CD4-positive, alpha-beta T cell (primary cell): ENCODE measurements at regions not wholly inside any gene's neighbourhood (a gene's known extent, or its start where the extent isn't known, plus 50 kb on each side); places are given as distances from the start of the nearest gene placed in this dataset.

ENCODE experiments used
- ATAC-seq: fragments of 200-7000 bp; cut with Tn5 transposase; one replicate; pipeline ENCODE4 v1.10.0; 2022; ENCODE audit warnings: mild to moderate bottlenecking; ENCODE audit not compliant: poor library complexity
- CTCF ChIA-PET: fragments of 350-600 bp; sonication (Branson Sonifier 250); formaldehyde crosslinking; loops from one replicate; lab custom pipeline; 2021; ENCODE audit warnings: antibody characterized with exemption, inconsistent platforms; lab: Charles Lee
- POLR2A ChIA-PET: fragments of 350-600 bp; sonication (Branson Sonifier 250); formaldehyde crosslinking; loops from one replicate; lab custom pipeline; 2021; ENCODE audit warnings: antibody characterized with exemption, inconsistent platforms; lab: Charles Lee
- DNase-seq, 14 experiments: peaks; one replicate each; pipeline ENCODE4 v3.0.0-alpha.2; 2013 to 2020; ENCODE audit warnings: mixed read lengths in 2 of 14
- H3K27ac ChIP-seq, 2 donors: one replicate each; pipeline versions ENCODE4 v1.5.1 to v1.7.0; 2013; ENCODE audit warnings: low read length in 2 of 2, low read depth in 1 of 2, mild to moderate bottlenecking in 1 of 2
- H3K27me3 ChIP-seq, 2 experiments: 1 replicate in 1 of 2; 2 replicates in 1 of 2; pipeline versions ENCODE4 v1.6.1 to v1.7.0; 2013; ENCODE audit warnings: low read length in 2 of 2, control low read depth in 1 of 2, mild to moderate bottlenecking in 1 of 2, moderate library complexity in 1 of 2; ENCODE audit not compliant: insufficient read depth in 2 of 2, control insufficient read depth in 1 of 2
- H3K36me3 ChIP-seq: one replicate; pipeline ENCODE4 v1.6.1; 2013; ENCODE audit warnings: low read length, control low read depth; ENCODE audit not compliant: insufficient read depth
- H3K4me1 ChIP-seq: one replicate; pipeline ENCODE4 v1.6.1; 2013; ENCODE audit warnings: low read length, control low read depth; ENCODE audit not compliant: insufficient read depth
- H3K4me3 ChIP-seq: one replicate; pipeline ENCODE4 v1.5.1; 2013; ENCODE audit warnings: mild to moderate bottlenecking, low read length, moderate library complexity
- H3K9me3 ChIP-seq, 2 experiments: 1 replicate in 1 of 2; 2 replicates in 1 of 2; pipeline versions ENCODE4 v1.6.1 to v1.7.0; 2013; ENCODE audit warnings: low read length in 2 of 2, mild to moderate bottlenecking in 2 of 2, control low read depth in 1 of 2, moderate library complexity in 1 of 2; ENCODE audit not compliant: control insufficient read depth in 1 of 2, insufficient read depth in 1 of 2
- H3K27ac Mint-ChIP-seq: one replicate; pipeline ENCODE4 v1.8.0; 2020; ENCODE audit warnings: mixed read lengths
- H3K27me3 Mint-ChIP-seq: one replicate; pipeline ENCODE4 v1.8.0; 2021; ENCODE audit warnings: mixed read lengths
- H3K36me3 Mint-ChIP-seq: one replicate; pipeline ENCODE4 v1.8.0; 2021; ENCODE audit warnings: low read depth, mixed read lengths
- H3K4me1 Mint-ChIP-seq: one replicate; pipeline ENCODE4 v1.8.0; 2021; ENCODE audit warnings: low read depth, mixed read lengths
- H3K4me3 Mint-ChIP-seq: one replicate; pipeline ENCODE4 v1.8.0; 2020; ENCODE audit warnings: mild to moderate bottlenecking, mixed read lengths
- H3K9me3 Mint-ChIP-seq: one replicate; pipeline ENCODE4 v1.8.0; 2020; ENCODE audit warnings: mixed read lengths
- intact Hi-C, 2 experiments: fragments of 100-400 bp; cut with DNase I in 1 of 2; cut with micrococcal nuclease in 1 of 2; formaldehyde crosslinking; loops; one replicate each; pipeline versions ENCODE4 v1.15.1 to v1.9.0; 2023 to 2025; cut with DNase I, micrococcal nuclease
- TF ChIP-seq, protein P1 (sequence below): fragments of 200-600 bp; IDR thresholded peaks from one replicate; pipeline ENCODE4 v1.8.0; 2022; ENCODE audit warnings: antibody characterized with exemption, mild to moderate bottlenecking

DNA sequence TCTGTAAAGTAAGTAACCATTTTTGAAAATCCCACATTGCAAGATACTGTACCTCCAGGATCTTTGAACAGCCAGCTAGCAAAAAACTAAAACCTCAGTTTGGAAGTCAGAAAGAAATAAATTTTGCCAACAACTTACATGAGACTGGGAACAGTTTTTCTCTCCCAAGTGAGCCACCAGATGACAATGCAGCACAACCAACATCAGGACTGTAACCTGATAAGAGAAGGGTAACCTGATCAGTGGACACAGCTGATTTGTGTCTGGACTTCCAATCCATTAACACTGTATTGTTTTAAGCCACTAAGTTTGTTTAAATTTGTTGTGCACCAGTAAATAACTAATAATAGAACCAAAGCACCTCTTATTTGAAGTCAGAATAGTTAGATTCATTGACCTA is 923.3 kb downstream of the FAT4 start:
- Mint-ChIP-seq H3K4me1 (no peaks in the 10 kb centered on the region), H3K4me3 (no peak overlapping the region), H3K27me3 (no peaks in the 10 kb centered on the region), H3K27ac (no peak overlapping the region), H3K36me3 (no peaks in the 10 kb centered on the region), H3K9me3 (peaks cover 3% of the 10 kb centered on the region)
- no peak for ATAC-seq
- intact Hi-C loops: no loop called here
- ChIA-PET POLR2A (no interaction called here), CTCF (no interaction called here)
- Histone ChIP-seq H3K27ac (no peak overlapping the region), H3K4me1 (no peaks in the 10 kb centered on the region), H3K4me3 (no peak overlapping the region), H3K9me3 (peaks cover 0 to 5% of the 10 kb centered on the region in 2 experiments), H3K36me3 (no peaks in the 10 kb centered on the region), H3K27me3 (no peaks in the 10 kb centered on the region)
- TF ChIP-seq, protein P1, sequence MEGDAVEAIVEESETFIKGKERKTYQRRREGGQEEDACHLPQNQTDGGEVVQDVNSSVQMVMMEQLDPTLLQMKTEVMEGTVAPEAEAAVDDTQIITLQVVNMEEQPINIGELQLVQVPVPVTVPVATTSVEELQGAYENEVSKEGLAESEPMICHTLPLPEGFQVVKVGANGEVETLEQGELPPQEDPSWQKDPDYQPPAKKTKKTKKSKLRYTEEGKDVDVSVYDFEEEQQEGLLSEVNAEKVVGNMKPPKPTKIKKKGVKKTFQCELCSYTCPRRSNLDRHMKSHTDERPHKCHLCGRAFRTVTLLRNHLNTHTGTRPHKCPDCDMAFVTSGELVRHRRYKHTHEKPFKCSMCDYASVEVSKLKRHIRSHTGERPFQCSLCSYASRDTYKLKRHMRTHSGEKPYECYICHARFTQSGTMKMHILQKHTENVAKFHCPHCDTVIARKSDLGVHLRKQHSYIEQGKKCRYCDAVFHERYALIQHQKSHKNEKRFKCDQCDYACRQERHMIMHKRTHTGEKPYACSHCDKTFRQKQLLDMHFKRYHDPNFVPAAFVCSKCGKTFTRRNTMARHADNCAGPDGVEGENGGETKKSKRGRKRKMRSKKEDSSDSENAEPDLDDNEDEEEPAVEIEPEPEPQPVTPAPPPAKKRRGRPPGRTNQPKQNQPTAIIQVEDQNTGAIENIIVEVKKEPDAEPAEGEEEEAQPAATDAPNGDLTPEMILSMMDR: no peak
- no peak for DNase-seq

DNA sequence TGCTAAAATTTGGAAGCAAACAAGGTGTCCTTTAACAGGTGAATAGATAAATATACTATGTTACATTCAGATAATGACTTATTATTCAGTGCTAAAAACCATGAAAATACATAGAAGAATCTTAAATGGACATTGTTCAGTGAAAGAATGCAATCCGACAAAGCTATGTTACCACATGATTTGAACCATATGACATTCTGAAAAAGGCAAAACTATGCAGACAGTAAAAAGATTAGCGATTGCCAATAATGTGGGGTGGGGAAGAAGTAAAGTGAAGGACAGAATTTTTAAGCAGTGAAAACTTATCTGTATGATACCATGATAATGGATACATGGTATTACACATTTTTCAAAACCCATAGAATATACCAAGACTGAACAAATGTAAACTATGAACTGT is 926.9 kb downstream of the FAT4 start:
- POLR2A ChIA-PET: no interaction called here
- ATAC-seq: no peak
- intact Hi-C loops: no loop called here
- H3K4me3 Mint-ChIP-seq: no peak overlapping the region
- CTCF ChIA-PET: no interaction called here
- Histone ChIP-seq H3K27me3 (no peaks in the 10 kb centered on the region), H3K27ac (no peak overlapping the region), H3K36me3 (no peaks in the 10 kb centered on the region), H3K9me3 (no peaks in the 10 kb centered on the region), H3K4me1 (no peaks in the 10 kb centered on the region), H3K4me3 (no peak overlapping the region)
- H3K27ac Mint-ChIP-seq: no peak overlapping the region
- no peaks in the 10 kb centered on the region for H3K4me1 Mint-ChIP-seq
- no peaks in the 10 kb centered on the region for H3K27me3 Mint-ChIP-seq
- no peak for DNase-seq
- TF ChIP-seq, protein P1: no peak
- no peaks in the 10 kb centered on the region for H3K36me3 Mint-ChIP-seq
- H3K9me3 Mint-ChIP-seq: peaks cover 4% of the 10 kb centered on the region

DNA sequence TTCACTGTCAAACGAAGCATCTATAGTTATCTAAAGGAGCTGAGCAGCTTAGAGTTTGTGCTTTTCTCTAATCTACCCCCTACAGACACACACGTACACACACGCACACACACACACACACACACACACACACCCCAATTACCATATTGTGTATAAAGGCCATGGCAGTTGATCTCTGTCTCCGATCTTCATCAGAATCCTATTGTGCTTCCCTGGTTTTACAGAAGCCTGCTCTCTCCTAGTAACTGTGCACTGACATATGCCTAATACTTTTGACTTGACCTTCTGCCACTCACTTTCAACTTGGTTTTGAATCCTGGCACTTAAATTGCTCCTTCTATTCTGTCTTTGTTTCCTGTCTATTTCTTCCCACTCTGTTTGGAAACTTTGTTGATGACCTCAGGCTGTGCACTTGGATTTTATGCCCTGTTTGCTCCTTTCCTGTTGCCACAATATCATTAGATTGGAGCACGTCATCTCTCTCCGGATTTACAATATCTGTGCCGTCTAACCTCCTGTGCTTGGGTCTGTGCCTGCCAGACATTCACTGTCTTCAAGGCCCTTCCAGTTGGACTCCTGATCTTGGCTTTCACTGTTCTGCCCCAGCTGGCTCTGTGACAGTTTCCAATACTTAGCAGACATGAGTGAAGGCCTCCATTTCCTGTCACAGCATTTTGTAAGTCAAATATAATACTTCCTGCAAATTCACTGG is 928.1 kb downstream of the FAT4 start:
- Mint-ChIP-seq H3K4me1 (no peaks in the 10 kb centered on the region), H3K4me3 (no peak overlapping the region), H3K36me3 (no peaks in the 10 kb centered on the region), H3K27ac (no peak overlapping the region), H3K27me3 (no peaks in the 10 kb centered on the region), H3K9me3 (peaks cover 10% of the 10 kb centered on the region)
- H3K4me1 ChIP-seq: no peaks in the 10 kb centered on the region
- no peak for ATAC-seq
- H3K36me3 ChIP-seq: no peaks in the 10 kb centered on the region
- intact Hi-C loops: no loop called here
- CTCF ChIA-PET: interaction anchor here (0.6 kb wide), 1 partner anchor 938 kb away, joined by 3 read pairs; no protein-coding TSS in a partner anchor
- no peak overlapping the region for H3K4me3 ChIP-seq
- H3K27me3 ChIP-seq: no peaks in the 10 kb centered on the region
- DNase-seq: no peak
- H3K9me3 ChIP-seq: peaks cover 0 to 4% of the 10 kb centered on the region in 2 experiments
- TF ChIP-seq, protein P1: no peak
- POLR2A ChIA-PET: no interaction called here
- H3K27ac ChIP-seq: no peak overlapping the region
